RWPE1 (cell line): ENCODE measurements at regions not wholly inside any gene's neighbourhood (a gene's known extent, or its start where the extent isn't known, plus 50 kb on each side); places are given as distances from the start of the nearest gene placed in this dataset.
"Not testable (repeated sequence)": the region's sequence is repeated elsewhere in the genome, so short reads cannot be mapped to it uniquely, and the experiment has no call there.

Source experiments
- CTCF ChIA-PET: fragments of 350-600 bp; sonication (Branson Sonifier 250); formaldehyde crosslinking; extraction: SDS; loops from one replicate; lab custom pipeline; 2021; lab: Yijun Ruan, JAX
- POLR2A ChIA-PET: fragments of 400-600 bp; formaldehyde crosslinking; extraction: SDS; loops from one replicate; lab custom pipeline; 2020; ENCODE audit warnings: antibody characterized with exemption; ENCODE audit not compliant: low non-redundant PET; lab: Yijun Ruan, JAX
- DNase-seq: peaks from one replicate; pipeline ENCODE4 v3.0.0; 2012; ENCODE audit warnings: low spot score
- H3K27ac ChIP-seq: fragments of 450-650 bp; 2 replicates; pipeline ENCODE4 v1.5.1; 2017
- TF ChIP-seq, protein P1 (sequence below): fragments of 450-650 bp; conservative IDR thresholded peaks from 2 replicates; pipeline ENCODE4 v1.5.1; 2017; ENCODE audit warnings: low read depth, mild to moderate bottlenecking

GRCh38 chr6:159399751-159400221 is 230.6 kb downstream of the FNDC1 start:
- ChIA-PET CTCF (interaction anchor here (0.6 kb wide), 1 partner anchor 235 kb away, joined by 3 read pairs; no protein-coding TSS in a partner anchor), POLR2A (no interaction called here)

GRCh38 chr6:159398633-159399032 is 229.4 kb downstream of the FNDC1 start:
- H3K27ac ChIP-seq = no peak overlapping the region
- POLR2A ChIA-PET = no interaction called here
- CTCF ChIA-PET = no interaction called here
- TF ChIP-seq, protein P1, sequence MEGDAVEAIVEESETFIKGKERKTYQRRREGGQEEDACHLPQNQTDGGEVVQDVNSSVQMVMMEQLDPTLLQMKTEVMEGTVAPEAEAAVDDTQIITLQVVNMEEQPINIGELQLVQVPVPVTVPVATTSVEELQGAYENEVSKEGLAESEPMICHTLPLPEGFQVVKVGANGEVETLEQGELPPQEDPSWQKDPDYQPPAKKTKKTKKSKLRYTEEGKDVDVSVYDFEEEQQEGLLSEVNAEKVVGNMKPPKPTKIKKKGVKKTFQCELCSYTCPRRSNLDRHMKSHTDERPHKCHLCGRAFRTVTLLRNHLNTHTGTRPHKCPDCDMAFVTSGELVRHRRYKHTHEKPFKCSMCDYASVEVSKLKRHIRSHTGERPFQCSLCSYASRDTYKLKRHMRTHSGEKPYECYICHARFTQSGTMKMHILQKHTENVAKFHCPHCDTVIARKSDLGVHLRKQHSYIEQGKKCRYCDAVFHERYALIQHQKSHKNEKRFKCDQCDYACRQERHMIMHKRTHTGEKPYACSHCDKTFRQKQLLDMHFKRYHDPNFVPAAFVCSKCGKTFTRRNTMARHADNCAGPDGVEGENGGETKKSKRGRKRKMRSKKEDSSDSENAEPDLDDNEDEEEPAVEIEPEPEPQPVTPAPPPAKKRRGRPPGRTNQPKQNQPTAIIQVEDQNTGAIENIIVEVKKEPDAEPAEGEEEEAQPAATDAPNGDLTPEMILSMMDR = no peak
- DNase-seq = no peak

More at GRCh38 chr6:159399751-159400221, 230.6 kb downstream of the FNDC1 start:
- TF ChIP-seq, protein P1 = no peak
- no peak for DNase-seq
- no peak overlapping the region for H3K27ac ChIP-seq

- no peak overlapping the region for H3K27ac ChIP-seq
- ChIA-PET POLR2A (no interaction called here), CTCF (no interaction called here)
- DNase-seq = no peak
- TF ChIP-seq, protein P1 = no peak
Observed at GRCh38 chr6:159397753-159398152, 228.6 kb downstream of the FNDC1 start.

- no peak for DNase-seq
- ChIA-PET CTCF (no interaction called here), POLR2A (no interaction called here)
- TF ChIP-seq, protein P1 = no peak
- H3K27ac ChIP-seq = no peak overlapping the region
Observed at GRCh38 chr6:159395609-159396008, 226.4 kb downstream of the FNDC1 start.

DNA sequence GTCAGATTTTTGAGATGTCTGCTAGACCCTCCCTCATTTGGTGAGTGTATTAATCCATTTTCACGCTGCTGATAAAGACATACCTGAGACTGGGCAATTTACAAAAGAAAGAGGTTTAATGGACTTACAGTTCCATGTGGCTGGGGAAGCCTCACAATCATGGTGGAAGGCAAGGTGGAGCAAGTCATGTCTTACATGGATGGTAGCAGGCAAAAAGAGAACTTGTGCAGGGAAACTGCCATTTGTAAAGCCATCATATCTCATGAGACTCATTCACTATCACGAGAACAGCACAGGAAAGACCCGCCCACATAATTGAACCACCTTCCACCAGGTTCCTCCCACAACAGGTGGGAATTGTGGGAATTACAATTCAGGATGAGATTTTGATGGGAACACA is 223.5 kb downstream of the FNDC1 start:
- CTCF ChIA-PET, H3K27ac ChIP-seq, POLR2A ChIA-PET, DNase-seq: not testable (repeated sequence)

DNA sequence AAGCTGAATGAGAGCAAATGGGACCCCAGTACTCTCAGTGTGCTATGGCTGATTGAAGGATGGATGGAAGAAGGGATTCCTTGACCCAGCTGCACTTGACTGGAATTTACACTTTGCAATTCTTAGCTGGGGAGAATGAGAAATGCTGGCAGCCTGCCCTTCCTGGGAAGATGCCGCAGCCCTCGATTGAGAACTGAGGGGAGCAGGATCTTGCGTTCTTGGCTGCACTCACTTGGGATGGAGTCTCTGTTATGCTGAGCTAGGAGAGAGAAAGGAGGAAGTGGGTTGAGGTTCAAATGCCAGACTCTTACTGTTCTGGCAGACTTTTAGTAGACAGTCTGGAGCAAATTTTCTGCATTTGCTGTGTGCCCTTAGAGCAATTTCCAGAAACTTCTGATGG is 221.2 kb downstream of the FNDC1 start:
- CTCF ChIA-PET = interaction anchor here (0.6 kb wide), 1 partner anchor 256 kb away, joined by 3 read pairs; no protein-coding TSS in a partner anchor
- TF ChIP-seq, protein P1 = no peak
- H3K27ac ChIP-seq = no peak overlapping the region
- POLR2A ChIA-PET = no interaction called here
- DNase-seq = no peak

DNA sequence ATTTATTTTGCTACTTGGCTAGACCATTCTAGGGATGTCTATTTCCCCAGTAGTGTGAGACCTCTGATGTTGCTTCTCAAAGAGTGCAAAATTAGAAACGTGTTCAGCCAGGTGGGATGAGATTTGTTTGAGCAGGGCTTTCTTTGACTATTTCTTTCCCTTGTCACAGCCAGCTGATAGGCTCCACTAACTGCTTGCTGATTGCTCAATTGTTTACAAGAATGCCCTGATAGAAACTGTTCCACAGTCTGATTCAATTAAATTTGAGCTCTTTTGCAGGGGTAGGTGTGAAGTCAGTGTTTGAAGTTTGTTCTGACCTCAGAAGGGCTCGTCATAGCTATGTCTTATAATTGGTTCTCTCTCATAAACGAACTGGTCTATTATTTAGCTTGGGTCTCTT is 220.5 kb downstream of the FNDC1 start:
- DNase-seq = no peak
- TF ChIP-seq, protein P1 = no peak
- no peak overlapping the region for H3K27ac ChIP-seq
- ChIA-PET CTCF (no interaction called here), POLR2A (no interaction called here)
